NCI-H446 treated with DMSO at 0.1 percent for 48 hours (cell line): ENCODE measurements at regions not wholly inside any gene's neighbourhood (a gene's known extent, or its start where the extent isn't known, plus 50 kb on each side); places are given as distances from the start of the nearest gene placed in this dataset.
"Not testable (repeated sequence)": the region's sequence is repeated elsewhere in the genome, so short reads cannot be mapped to it uniquely, and the experiment has no call there.

Experiments used
- DNase-seq: peaks from one replicate; lab custom pipeline; 2025; lab: John Stamatoyannopoulos, UW

DNA sequence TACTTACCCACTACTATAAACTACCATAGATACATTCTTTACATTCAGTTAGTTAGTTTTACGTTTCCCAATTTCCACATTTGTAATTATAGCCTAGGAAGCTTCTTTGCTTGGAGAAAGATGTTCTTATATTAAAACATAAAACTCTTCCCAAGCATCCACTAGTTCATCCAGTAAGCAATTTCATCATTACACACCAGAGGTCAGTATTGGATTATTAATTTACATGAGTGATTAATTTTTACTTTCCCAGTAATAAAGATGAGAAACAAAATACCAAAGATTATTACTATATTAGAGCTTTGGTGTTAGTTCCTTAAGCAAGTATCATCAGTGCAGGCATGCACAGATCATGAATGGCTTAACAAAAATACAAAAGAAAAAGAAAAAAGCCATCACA, 518.4 kb downstream of the TUBA3C start:
- not testable (repeated sequence) for DNase-seq

DNA sequence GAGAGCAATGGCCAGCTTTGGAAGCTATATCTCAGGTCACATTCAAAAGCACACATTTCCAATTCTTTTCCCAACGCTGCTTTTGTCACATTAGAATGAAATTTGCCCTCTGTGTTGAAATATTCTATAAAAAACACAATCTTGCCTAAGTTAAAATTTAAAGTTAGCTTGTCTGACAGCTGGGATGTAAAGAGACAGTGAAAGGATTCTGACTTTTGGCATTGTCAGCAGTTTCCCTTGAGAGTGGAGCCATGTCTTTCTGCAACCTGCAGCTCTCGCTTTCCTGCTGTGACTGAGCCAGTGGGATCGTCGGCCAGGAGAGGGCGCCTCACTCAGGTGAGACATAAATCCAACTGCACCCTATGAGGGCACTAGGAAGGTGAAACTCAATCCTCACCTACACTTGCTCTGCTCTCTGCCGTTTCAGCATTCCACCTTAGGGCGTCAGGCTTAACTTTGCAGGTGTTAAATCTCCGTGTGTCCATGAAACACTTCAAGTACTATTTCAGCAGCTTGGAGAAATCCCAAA, 537.9 kb downstream of the TUBA3C start:
- DNase-seq, result not testable (repeated sequence)

DNA sequence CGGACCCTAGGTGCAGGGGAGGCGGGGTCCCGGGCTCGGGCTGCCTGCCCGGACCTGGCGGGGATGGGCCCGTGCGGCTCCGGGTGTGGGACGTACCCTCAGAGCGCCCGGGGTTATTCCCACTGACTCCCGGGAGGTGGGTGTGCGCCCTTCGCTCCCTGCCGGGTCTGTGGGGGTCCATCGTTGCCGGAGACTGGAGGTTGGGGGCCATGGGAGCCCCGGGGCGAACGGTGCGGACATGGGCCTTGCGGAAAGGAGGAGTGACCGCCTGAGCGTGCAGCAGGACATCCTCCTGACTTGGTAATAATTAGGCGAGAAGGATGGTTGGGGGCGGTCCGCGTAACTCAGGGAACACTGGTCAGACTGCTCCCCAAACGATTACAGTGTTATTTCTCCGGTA, 552.7 kb downstream of the TUBA3C start:
- DNase-seq, result not testable (repeated sequence)

DNA sequence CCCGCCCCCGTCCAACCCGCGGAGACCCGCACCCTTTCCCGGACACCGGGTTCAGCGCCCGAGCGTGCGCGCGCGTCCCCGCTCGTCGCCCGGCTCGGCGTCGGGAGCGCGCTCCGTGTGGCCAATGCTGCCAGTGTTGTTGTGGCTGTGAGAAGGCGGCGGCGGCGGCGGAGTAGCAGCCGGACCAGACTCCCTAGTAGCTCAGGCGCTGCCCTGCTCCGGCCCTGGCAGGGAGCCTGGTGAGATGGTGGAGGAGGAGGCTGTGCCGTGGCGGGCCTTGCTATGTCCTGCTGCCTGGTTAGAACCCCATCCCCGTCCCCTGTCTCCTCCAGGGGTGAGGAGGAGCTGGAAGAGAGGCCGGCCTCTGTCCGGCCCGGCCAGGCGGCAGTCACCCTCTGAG, 553.2 kb downstream of the TUBA3C start:
- no peak for DNase-seq

DNA sequence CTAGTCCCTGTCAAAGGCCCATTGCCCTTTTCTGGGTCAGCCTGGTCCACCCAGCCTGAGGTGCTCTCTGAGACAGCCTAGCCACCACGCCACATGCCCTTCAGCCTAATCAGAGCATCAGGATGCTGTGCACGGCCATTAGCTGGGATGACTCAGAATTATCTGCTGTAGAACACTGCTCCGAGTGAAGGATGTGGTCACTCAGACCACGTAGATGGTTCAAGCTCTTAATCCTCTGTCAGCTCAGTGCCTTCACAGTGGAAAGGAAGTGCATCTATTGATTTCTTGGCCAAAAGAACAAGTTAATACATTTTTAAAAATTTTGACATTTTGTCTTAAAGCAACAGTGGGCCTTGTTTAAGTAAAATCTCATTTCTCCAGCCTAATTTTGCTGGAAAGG, 557.6 kb downstream of the TUBA3C start:
- not testable (repeated sequence) for DNase-seq

DNA sequence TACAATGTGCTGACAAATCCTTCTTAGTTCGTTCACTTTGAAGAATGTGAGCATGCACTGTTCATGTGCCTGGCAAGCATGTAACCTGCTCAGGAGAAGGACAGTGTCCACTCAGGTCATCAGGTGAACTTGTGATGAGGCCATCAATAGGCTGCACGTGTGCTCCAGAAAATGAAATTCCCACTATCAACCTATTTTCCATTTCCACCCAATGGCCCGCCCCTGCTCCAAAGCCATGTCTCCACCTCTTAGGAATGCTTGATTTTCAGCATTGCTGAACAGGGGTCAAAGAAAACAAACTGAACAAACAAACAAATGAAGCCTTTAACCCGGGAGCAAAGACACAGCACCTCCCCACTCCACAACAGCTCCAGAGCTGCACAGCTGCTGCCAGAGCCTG, 563.2 kb downstream of the TUBA3C start:
- DNase-seq, result not testable (repeated sequence)

DNA sequence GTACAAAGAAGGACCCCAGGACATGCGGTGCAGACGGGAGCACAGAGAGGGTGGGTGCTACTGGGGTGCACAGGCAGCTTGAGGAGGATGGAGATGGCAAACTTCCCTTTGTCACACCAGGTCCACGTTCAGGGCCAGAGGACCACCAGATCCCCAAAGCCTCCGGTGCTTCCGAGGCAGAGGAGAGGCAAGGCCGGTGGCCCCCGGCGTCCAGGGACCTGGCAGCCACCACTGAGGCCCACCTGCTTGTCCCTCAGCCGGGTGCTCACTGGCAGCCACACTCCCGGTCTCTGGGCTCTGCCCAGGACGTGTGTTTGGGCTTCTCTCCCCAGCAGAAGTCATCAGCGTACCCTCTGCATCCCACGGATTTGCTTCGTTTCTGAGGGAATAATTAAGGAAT, 571.1 kb downstream of the TUBA3C start:
- not testable (repeated sequence) for DNase-seq

DNA sequence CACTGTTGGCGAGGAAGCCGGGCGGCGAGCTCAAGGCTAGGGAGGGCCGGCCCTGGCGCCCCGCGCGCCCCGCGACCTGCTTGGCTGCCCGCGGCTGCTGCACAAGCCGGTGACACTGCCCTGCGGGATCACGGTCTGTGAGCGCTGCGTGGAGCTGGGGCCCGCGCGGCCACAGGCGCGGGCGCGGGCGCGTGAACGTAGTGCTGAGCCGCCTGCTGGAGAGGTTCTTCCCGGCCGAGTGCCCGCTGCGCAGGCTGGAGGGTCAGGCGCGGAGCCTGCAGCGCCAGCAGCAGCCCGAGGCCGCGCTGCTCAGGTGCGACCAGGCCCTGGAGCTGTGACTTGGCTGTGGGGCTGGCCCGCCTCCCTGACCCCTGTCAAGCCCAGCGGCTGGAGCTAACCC, 572.3 kb downstream of the TUBA3C start:
- not testable (repeated sequence) for DNase-seq

DNA sequence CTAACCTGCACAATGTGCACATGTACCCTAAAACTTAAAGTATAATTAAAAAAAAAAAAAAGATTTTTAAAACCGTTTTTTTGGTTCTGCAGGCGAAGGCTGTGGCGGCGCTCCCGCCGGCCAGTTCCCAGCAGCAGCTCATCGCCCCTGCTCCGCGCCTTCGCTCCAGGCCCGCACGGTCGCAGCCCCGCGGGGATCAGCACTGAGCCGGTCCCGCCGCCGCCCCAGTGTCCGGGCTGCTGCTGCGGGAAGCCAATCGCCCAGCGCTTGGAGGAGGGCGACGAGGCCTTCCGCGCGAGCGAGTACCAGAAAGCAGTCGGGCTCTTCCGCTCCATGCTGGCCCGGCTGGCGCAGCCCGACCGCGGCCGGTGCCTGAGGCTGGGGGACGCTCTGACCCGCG, 572.8 kb downstream of the TUBA3C start:
- DNase-seq, result not testable (repeated sequence)

DNA sequence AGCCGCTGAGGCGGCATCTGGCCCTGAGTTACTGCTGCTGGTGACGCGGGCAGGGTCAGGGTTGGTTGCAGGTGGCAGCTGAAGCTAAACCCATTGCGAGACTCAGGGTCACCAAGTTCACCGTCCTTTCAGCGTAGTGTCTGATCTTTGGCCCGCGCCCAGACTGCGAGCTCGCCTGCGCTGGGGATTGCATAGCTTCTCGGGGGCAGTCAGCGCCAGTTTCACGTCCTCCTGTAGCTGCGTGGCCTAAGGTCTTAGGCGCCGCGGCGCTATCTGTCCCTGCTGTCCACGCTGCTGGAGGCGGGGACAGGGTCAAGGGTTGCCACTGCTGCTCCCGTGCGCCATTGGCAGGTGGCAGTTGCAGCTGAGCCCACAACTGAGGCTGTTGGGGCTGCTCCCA, 581.3 kb downstream of the TUBA3C start:
- not testable (repeated sequence) for DNase-seq

DNA sequence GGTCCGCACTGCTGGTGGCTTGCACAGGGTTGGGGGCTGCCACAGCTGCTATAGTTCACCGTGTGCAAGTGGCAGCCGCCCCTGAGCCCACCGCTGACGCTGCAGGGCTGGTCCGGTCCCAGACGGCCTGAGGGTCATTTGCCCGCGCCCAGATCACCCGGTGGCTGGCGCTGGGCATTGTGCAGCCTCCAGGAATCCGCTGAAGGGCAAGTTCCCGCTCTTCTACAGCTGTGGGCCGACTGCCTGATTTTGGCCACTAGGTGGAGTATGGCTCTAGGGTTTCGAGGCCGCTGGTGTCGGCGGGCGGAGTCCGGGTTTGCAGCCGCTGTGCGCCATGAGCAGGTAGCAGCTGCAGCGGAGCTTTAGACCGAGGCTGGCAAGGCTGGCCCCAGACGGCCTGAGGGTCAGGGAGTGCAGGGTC, 581.8 kb downstream of the TUBA3C start:
- not testable (repeated sequence) for DNase-seq

DNA sequence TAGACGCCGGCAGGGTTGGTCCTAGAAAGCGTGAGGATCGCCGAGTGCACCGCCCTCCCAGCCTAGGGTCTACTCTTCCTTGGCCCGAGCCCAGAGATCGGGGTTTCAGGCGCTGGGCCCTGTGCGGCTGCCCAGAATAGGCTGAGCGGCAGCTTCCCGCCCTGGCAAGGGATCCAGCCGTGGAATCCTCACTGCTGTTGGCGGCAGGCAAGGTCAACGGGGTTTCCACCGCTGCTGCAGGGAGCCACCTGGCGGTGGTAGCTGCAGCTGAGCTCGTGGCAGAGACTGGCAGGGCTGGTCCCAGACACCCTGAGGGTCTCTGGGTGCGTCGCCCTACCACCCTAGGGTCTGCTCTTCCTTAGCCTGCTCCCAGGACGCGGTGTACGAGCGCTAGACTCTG, 583.1 kb downstream of the TUBA3C start:
- DNase-seq, result not testable (repeated sequence)

DNA sequence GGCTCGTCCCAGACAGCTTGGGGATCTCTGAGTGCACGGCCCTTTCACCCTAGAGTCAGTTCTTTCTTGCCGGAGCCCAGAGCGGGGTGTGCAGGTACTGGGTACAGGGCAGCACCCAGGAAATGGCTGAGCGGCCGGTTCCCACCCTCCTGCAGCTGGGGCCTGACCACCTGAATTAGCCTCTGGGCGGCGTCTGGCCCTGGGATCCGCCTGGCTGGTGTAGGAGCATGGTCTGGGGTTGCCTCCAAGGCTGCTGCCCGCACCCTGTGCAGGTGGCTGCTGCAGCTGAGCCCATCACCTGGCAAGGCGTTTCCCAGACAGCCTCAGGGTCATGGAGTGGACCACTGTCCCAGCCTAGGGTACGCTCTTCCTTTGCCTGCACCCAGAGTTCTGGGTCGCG, 583.7 kb downstream of the TUBA3C start:
- not testable (repeated sequence) for DNase-seq

DNA sequence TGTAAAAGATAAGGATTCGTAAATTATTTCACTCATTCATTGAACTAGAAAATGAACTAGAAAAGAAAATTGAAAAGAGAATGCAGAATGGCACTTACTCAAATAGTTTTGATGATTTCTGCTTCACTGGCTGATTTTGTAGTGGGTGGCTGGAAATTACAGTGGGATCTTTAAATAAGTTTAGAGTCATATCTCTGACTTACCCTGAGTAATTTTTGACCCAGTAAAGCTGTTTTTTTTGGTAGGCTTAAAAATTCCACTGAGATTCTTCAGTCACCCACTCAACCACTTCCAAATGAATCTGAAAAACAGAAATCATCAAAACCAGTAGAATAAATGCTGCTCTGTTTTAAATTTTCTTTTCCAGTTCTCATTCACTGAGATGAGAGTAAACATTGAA, 604.5 kb downstream of the TUBA3C start:
- not testable (repeated sequence) for DNase-seq

DNA sequence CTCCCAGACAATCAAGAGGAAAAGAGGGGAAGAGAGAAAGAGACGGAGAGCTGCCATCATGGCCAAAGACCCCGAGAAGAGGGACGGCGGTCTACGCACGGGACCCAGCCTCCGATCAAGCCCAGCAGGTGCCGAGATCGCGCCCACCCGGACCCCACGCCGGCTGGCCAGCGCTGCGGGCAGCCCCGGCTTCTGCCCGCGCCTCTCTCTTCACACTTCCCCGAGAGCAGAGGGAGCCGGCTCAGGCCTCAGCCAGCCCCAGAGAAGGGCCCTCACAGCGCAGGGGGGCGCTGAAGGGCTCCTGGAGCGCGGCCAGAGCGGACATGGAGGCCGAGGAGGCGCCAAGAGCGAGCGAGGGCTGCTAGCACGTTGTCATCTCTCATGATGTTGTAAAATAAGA, 613.7 kb downstream of the TUBA3C start:
- DNase-seq, result not testable (repeated sequence)
